GM12892 (cell line): ENCODE measurements at regions not wholly inside any gene's neighbourhood (a gene's known extent, or its start where the extent isn't known, plus 50 kb on each side); places are given as distances from the start of the nearest gene placed in this dataset.
A peak's percentile ranks its signal among the peaks of the same experiment; 100 is the strongest.
"Not testable (repeated sequence)": the region's sequence is repeated elsewhere in the genome, so short reads cannot be mapped to it uniquely, and the experiment has no call there.

Experiments used
- DNase-seq: peaks from one replicate; pipeline ENCODE4 v3.0.0; 2011; ENCODE audit not compliant: insufficient read length
- FAIRE-seq: peaks from 2 replicates; lab custom pipeline; 2011; peaks lifted over from hg19 to GRCh38; lab: Jason Lieb, UNC
- POLR2A ChIP-seq: IDR thresholded peaks from 2 replicates; pipeline ENCODE4 v1.6.1; 2011; ENCODE audit warnings: low read depth, low read length, control low read depth
- POLR2AphosphoS5 ChIP-seq: IDR thresholded peaks from 2 replicates; pipeline ENCODE4 v1.6.1; 2011; ENCODE audit warnings: low read depth, low read length, control low read depth
- TAF1 ChIP-seq: IDR thresholded peaks from 2 replicates; pipeline ENCODE4 v1.6.1; 2011; ENCODE audit warnings: low read depth, mild to moderate bottlenecking, control low read depth, low read length, borderline replicate concordance

DNA sequence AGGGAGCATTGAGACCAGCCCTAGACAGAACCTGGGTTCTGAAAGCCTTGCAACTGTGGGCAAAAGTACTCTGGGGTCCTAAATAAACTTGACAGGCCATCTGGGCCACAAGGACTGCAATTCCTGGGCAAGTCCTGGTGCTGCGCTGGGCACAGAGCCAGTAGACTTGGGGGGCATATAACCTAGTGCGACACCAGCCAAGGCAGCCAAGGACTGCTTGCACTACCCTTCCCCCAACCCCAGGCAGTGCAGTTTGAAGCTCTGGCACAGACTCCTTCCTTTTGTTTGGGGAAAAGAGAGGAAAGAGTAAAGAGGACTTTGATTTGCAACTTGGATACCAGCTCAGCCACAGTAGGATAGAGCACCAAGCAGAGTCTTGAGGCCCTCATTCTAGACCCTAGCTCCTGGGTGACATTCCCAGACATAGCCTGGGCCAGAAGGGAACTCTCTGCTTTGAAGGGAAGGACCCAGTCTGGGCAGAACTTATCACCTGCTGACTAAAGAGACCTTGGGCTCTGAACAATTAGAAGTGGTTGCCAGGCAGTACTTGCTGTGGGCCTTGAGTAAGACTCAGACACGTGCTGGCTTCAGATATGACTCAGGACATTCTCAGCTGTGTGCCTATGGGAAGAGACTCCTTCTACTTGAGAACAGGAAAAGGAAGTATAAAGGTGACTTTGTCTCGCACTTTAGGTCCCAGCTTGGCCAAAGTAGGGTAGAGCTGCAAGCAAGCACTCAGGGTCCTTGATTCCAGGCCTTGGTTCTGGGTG, 522.8 kb downstream of the GLUD2 start:
- TF ChIP-seq POLR2A (no peak), TAF1 (no peak), POLR2AphosphoS5 (no peak)
- DNase-seq (no peak), FAIRE-seq (peak; percentile 21)

DNA sequence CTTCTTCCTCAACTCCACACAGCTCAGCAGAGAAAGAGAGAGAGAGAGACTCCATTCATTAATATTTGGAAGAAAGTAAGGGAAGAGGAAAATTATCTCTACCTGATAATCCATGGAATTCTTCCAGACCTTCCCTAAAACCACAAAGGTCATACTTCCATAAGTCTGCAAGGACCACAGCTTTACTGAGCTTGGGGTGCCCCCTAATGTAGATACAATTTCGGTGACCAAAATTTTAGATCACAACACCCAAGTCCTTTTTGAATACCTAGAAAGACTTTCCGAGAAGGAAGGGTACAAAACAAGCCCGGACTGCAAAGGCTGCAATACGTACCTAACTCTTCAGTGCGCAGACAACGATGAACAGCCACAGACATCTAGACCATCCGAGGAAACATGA, 523.9 kb downstream of the GLUD2 start:
- DNase-seq (no peak), FAIRE-seq (no peak)
- TF ChIP-seq TAF1 (no peak), POLR2AphosphoS5 (no peak), POLR2A (no peak)

DNA sequence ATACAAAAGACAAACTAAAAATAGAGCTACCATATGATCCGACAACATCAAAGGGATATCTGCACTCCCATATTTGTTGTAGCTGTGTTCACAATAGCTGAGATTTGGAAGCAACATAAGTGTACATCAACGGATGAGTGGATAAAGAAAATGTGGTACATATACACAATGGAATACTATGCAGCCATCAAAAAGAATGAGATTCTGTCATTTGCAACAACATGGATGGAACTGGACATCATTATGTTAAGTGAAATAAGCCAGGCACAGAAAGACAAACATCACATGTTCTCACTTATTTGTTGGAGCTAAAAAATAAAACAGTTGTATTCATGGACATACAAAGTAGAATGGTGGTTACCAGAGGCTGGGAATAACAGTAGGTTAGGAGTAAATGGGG, 527.0 kb downstream of the GLUD2 start:
- not testable (repeated sequence) for DNase-seq, FAIRE-seq

DNA sequence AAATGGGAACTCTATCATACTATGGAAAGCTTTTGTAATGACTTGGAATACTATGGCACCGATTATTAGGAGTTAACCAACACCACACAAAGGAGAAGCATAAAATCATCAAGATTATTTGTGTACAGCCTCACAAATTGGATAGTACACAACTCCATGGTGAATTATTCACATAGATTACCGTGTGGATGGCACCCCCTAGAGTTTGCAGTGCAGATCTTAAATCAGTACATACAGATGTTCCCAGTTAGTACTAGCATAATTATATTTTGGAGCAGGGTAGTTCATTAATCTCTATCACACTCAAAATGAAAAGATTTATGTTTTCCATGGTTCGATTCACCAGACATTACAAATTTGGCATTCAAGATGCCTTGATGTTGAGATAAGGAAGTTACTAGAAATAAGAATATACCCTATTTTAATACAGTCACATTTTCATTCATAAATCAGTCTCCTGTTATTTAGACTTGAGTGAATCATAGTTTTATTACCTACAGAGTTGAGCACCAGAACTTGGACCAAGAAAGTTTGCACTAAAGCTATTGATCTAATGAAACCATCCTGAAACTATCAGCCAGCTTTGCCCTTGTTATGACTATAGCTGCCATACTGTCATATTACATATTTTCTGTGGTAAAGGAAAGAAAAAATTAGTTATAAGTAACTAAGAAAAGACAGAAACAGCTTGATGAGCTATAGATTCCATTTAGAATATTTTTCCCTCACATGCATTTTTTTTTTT, 531.8 kb downstream of the GLUD2 start:
- DNase-seq (no peak), FAIRE-seq (no peak)
- TF ChIP-seq POLR2A (no peak), POLR2AphosphoS5 (no peak), TAF1 (no peak)

DNA sequence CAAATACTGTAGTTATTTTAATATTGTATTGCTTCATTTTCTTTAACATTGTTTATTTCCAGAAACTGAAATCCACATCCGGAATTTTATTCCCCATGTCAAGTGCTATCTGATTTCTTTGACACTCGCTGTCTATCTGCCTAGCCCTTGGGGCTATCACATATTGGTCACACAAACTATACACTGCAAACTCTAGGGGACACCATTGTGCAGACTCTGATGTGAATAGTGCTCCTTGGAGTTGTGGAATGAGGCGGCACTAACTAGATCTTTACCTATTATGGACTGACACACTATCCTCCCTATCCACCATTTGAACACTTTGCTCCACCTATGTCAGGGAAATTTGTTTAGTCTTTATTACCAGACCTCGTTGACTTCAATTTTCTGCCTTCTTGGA, 534.5 kb downstream of the GLUD2 start:
- no peak for DNase-seq
- FAIRE-seq, result no peak
- TF ChIP-seq POLR2A (no peak), POLR2AphosphoS5 (no peak), TAF1 (no peak)

DNA sequence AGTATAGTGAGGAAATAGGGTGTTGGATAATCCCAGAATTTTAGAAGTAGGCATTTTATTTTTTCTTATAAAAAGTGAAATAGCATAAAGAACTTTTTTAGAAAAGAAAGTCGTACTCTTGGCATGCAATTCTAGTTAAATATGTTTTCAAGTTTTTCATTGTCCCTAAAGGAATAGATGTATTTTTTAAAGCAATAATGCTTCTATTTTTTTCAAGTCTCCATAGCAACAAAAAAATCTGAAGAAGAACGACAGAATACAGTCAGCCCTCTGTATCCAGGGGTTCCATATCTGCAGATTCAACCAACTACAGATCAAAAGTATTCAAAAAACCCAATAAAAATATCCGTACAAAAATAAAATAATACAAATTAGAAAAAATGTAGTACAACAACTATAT, 538.2 kb downstream of the GLUD2 start:
- DNase-seq, result no peak
- no peak for FAIRE-seq
- TF ChIP-seq TAF1, result no peak
- no peak for TF ChIP-seq POLR2A
- TF ChIP-seq POLR2AphosphoS5, result no peak

DNA sequence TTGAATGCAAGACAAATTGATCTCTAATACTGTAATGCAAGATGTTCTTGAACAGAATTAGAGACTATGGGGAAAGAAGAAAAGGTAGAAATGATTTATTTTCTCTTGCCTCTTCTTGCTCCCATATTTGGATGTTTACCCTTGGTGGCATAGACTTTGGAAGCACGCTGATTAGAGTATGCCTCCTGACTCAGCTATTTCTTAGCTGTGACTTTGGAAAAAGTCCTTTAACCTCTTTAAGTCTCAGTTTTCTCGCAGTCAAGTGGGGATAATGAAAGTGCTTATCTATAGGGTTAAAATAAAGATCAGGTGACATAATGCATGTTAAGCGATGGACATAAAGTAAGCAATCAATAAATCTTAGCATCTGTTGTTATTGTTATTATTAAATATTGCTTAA, 545.5 kb downstream of the GLUD2 start:
- TF ChIP-seq TAF1, result no peak
- no peak for TF ChIP-seq POLR2AphosphoS5
- TF ChIP-seq POLR2A, result no peak
- FAIRE-seq, result no peak
- no peak for DNase-seq

DNA sequence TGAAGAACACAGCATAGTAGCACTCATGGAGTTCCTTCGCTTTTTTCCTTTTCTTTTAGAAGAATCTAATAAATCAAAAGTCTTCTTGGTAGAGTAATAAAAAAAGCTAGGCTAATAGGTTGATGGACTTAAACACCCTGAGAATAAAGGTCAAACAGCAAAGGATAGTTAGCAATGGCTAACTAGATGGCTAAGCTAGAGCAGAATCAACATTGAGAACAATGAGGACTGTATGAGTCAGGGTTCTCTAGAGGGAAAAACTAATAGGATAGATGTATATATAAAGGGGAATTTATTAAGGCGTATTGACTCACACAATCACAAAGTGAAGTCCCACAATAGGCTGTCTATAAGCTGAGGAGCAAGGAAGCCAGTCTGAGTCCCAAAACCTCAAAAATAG, 550.9 kb downstream of the GLUD2 start:
- DNase-seq (no peak), FAIRE-seq (no peak)
- TF ChIP-seq POLR2AphosphoS5 (no peak), TAF1 (no peak), POLR2A (no peak)

DNA sequence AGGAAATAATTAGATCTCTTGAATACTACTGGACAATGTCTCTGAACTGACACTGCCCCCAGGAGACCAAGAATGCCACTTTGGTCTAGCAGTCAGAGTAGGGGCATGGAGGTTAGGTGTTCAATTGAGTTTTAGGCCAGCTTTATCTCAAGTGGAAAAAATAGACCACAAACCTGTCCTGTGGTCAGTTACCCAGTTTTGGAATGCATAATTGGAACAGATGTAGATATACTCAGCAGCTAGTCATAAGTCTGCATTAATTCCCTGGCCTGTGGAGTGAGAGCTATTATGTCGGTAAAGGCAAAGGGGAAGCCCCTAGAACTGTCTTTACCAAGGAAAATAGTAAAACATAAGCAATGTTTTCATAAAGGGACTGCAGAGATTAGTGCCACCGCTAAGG, 587.7 kb downstream of the GLUD2 start:
- no peak for FAIRE-seq
- TF ChIP-seq POLR2AphosphoS5 (no peak), POLR2A (no peak), TAF1 (no peak)
- no peak for DNase-seq

DNA sequence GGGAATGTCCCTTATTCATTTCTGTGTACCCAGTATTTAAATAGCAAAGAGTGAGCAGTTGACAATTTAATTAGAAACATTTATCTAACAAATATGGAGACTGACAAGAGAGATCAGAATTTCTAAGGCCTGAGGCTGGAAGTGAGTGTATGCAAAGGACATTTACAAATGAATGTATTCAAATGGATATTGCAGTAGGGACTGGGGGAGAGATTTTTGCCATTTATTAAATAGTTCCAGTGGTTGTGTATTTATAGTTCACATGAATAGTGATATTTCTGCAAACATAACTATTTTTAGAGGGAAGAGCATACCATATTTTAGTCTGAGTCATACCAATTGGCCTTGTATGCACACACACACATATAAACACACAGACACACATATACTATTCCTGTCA, 592.4 kb downstream of the GLUD2 start:
- TF ChIP-seq POLR2A (no peak), POLR2AphosphoS5 (no peak), TAF1 (no peak)
- no peak for FAIRE-seq
- no peak for DNase-seq

DNA sequence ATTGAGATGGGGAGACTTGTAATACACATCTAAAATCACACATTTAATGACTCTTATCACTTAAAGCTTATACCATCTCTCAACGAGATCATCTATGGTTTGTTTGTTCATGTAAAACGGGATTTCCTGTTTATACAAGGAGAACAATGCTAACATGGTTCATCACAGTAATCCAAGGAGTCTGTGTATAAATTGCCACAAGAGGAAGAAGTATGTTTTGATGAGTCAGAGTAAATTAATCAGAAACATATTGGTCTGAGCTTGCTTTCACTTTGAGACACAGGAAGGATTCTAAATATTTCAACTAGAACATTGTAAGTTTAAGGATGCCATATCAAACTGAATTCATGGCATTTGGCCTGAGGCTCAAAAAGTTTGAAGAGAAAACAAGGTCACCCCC, 594.1 kb downstream of the GLUD2 start:
- no peak for FAIRE-seq
- no peak for DNase-seq
- no peak for TF ChIP-seq POLR2AphosphoS5
- no peak for TF ChIP-seq POLR2A
- no peak for TF ChIP-seq TAF1

DNA sequence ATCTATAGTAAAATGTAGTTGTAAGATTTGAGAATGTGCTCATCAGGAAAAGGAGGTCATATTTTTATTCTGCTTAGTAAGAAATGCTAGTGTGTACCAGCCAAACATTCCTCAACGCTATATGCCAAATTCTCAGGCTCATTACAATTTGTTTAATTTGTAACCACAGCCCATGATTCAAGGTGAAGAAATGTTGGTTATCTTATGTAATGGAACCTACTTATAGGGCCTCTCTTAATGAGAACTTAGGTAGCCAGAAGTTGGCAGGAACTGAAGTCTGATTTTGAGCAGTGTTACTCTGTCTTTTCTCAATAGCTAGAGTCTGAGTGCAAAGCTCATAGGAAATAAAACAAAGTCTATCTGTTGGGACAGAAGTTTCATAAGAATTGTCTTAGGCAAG, 595.0 kb downstream of the GLUD2 start:
- no peak for TF ChIP-seq TAF1
- no peak for TF ChIP-seq POLR2A
- no peak for TF ChIP-seq POLR2AphosphoS5
- FAIRE-seq (no peak), DNase-seq (no peak)
